Activated CD4-positive, alpha-beta T cell treated with anti-CD3 and anti-CD28 coated beads, Interleukin-2, Interleukin-6, amounts not matched to agents 100 ng/mL and 50 ng/mL, durations not matched to agents 16 hours and 8 hours (primary cell): ENCODE measurements at regions not wholly inside any gene's neighbourhood (a gene's known extent, or its start where the extent isn't known, plus 50 kb on each side); places are given as distances from the start of the nearest gene placed in this dataset.
"Not testable (repeated sequence)": the region's sequence is repeated elsewhere in the genome, so short reads cannot be mapped to it uniquely, and the experiment has no call there.

Experiments
- DNase-seq: peaks from one replicate; pipeline ENCODE4 v3.0.0-alpha.2; 2020

DNA sequence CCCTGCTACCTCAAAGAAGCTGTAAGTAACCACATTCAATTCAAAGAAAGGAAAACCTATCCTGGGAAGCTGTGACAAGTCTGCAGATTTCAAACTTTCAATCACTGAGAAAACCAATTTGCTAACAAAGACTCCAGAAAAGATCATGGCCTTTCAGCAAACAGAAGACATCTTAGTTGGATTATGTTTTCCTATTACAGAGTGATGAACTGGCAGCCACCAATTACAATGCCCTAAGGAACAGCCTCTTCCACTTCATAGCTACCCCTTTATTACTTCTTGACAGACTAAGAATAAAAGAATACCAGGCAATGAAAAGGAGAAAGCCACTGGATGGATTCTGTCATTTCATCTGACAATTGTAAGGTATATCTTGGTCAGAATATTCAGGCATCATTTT, 128.2 kb upstream of the RASEF start:
- no peak for DNase-seq

DNA sequence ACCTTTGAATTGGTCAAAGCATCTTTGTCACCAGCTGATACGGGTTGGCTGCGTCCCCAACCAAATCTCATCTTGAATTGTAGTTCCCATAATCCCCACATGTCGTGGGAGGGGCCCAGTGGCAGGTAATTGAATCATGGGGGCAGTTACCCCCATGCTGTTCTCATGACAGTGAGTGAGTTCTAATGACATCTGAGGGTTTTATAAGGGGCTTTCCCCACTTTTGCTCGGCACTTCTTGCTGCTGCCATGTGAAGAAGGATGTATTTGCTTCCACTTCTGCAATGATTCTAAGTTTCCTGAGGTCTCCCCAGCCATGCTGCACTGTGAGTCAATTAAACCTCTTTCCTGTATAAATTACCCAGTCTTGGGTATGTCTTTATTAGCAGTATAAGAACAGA, 126.1 kb upstream of the RASEF start:
- DNase-seq, result not testable (repeated sequence)

DNA sequence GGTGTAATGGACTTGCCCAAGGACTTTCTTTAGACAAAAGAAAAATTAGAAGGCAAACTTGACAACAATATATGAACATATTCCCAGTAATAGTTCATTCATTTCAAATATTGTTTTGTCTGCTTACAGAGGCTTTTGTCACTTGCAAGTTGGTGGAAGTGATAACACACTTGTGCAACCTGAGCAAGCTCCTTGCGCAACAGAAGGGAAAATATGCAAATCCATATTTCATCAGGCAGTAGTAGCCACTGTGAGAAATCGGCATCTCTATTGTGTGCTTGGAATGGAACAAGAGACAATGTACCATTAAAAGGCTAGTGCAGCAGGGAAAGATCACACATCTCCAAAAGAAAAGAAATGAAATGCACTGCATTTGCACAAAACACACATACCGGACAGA, 125.3 kb upstream of the RASEF start:
- no peak for DNase-seq

DNA sequence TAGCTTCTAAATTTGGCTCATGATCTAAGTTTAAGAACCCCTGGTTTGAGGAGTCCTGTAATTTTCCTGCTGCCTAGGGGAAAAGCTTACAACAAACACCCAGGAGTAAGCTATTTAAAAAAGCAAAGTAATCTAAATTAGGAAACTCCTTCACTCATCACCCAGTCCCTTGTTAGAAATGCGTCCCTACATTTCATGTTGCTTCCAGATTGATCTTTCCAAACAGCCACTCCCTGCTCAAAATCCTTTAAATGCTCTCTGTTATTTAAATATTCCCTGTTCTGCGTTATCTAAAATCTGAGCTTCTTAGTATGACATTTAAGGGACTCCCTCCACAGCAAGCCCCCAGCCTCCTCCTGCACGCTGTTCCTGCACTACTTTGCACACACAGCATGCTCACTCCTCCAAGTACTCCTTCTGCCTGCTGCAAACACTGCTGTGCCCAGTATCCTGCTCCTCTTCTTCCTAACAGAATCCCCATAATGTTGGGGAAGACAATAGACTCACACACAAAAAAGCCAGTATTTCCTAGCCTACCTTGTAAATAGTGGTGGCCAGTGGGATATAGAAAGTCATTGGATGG, 123.3 kb upstream of the RASEF start:
- no peak for DNase-seq

DNA sequence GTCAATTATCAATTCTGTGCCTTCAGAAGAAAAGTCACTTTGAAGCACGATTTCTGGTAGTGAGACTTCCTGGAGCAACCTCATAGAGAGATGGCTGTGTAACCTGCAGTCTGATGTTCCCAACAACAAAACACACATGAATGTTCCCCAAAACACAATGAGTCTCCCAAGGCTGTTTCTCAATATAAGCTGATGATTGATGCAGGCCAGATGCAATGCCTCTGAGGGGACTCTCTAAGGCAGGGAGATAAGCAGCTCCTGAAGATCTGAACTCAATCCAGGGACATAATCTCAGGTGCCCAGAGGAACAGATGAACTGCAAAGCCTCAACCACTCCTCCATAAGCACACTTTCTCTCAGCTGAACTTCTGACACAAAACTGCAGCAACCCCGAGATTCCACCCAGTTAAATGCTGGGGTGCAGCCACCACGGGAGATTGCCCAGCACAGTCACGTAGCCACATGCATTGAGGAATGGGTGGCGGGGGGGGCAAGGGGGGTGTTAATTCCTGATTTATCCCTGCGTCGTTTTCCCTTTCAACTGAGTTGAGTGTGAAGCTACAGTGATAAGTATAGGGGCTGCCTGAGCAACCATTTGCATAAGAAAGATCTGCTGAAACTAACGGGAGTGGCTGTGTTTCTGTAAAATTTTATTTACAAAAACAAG, 122.7 kb upstream of the RASEF start:
- DNase-seq, result no peak

DNA sequence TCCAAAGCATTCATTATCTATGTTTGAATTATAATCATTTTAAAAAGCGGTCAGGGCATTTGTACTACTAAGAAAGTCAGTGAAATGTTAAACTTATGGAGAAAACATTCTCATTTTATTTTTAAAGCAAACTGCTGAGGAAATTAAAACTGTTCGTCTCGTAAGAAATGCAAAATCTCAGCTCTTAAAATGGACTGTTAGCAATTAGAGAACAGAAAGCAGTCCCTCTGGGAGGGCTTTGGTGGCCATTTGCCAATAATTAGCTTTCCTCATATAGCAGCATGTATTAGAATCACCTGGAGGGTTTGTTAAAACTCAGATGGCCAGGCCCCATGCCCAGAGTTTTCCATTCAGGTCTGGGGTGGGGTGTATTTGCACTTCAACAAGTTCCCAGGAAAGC, 120.7 kb upstream of the RASEF start:
- DNase-seq, result no peak

DNA sequence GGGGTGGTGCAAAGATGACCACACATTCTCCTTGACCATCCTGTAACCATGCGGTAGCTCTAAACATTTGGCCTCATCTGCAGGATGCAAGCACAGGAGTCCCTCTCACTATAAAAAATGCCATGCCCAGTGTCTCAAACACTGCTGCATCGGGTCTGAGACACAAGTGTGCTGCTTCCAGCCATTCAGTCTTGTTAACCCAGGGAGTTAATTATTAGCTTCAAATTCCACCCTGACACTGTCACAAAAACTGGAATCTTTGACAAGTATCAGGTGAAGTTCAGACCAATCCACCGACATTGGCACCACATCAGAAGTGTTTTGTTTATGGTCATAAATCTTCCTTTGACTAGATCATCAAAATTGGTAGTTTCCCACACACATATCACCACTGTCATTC, 119.1 kb upstream of the RASEF start:
- no peak for DNase-seq

DNA sequence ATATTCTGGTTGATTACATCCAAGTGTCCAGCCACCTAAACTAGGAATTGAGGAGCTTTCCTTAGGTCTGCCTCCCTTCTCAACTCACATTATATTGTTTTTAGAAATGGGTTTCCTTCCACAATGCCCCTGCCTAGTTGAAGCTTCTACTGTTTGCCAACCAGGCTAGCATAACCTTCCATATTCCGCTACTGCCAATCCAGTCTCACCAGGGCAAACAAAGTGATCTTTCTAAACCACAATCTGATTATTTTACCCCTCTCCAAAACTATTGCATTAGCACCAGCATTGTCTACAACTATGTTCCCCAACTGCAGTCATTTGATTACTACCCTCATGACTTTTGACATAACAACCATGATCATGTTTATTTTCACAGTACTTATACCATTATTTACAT, 115.8 kb upstream of the RASEF start:
- DNase-seq, result no peak

DNA sequence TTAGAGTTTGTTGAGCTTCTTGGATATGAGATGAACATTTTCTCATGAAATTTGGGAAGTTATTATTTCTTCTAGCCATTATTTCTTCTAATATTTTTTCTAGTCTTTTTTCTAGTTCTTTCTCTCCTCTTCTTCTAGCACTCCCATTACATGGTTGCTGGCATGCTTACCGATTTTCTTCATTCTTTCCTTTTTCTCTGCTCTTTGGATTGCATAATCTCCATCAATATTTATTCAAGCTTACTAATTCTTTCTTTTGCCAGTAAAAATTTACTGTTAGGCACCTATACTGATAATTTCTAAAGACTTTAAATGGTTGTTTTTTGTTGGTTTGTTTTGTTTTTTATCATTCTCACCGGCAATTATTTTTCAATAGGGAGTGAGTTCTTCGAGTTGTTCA, 114.8 kb upstream of the RASEF start:
- DNase-seq, result no peak

DNA sequence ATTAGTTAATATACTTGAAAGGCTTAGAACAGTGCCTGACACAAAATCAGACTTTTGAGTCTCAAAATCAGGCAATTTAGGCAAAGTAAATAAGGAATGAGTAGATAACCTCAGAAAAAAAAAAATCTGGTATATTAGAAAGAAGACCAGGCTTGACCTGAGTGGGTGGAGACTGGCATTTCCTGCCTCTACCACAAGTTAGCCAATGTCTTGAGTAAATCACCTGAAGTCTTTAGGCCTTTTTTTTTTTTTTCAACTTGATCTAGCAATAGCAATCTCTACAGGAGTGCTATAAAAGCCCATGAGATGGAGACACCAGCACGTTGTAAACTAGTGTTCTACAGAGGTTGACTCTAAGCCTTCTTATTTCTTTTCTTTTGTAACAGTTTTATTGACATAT, 104.2 kb upstream of the RASEF start:
- no peak for DNase-seq

DNA sequence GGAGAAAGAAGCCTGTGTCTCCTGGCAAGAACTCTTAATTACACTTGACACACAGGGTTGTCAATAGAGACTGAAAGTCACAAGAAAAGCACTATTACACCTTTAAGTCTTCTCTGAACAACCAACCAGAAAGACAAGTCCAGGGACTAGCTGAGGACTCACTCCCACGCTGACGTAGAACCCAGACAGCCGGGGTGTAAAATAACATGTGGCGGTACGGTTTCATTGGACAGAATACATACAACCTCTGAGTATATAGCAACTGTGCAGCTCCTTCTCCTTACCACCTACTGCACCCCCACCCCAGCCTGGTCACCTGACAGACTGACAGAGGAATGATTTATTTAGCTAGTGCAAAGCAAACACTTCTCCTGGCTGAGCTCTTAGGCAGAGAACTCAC, 103.4 kb upstream of the RASEF start:
- no peak for DNase-seq

DNA sequence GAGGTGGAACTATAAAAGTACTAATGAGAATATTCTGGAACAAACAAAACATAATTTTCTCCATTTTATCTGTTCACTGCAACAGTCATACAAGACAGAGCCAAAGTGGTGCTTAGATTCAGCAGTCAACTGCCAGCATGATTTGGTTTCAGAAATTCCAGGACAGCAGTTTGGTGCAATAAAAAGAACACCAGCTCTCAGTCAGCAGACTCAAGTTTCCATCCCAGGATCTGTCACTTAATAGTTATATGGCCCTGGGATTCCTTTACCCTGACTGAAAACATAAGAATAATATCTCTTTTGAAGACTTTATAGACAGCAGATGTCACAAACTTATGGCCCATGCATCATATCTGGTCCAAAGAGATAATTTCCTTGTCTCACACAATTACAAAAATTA, 92.8 kb upstream of the RASEF start:
- no peak for DNase-seq

DNA sequence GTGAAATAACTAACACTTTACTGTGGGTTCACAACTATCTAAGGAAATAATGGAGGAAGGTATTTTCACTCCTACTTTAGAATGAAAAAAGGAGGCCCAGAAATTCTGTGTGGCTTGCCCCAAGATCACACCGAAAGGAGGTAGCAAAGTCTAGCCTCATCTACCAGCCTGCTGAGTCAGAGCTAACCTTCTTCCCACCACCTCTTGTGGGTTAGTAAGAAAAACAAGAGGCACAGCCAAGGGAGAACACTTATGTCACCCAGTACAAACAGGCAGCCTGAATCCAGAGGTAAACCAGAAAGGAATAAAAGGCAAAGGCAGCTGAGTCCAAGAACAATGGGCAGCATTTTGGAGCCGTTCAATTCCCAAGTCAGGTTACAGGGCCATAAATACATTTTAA, 91.9 kb upstream of the RASEF start:
- peak; percentile 23 for DNase-seq

DNA sequence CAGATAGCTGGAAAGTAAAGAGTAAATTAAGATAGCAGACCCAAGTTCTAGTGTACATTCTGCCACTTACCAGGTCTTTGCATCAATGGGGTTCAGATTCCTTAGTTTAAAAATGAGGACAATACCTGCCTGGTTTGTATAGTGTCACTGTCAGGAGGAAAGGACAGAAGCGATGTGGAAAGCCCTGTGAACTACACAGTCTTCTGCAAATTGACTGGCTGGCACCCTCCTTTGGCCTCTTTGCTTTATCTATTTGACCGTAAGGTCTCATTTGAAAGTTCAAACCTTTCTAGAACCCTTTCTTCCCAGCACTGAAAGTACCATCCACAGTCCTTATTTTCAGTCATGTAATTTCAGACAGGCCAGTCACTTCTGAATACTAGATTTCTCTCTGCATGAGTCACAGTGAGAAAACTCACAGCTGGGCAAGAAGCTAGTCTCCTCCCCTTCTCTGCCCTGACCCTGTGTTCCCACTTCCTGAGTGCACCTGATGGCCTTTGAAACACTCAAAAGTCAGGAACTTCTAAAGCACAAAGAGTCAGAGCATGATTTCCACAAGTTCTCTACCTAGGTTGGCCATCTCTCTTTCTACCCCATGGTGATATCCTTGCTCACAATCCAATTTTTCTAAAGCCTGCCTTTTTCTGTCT, 91.3 kb upstream of the RASEF start:
- DNase-seq, result peak; percentile 41

DNA sequence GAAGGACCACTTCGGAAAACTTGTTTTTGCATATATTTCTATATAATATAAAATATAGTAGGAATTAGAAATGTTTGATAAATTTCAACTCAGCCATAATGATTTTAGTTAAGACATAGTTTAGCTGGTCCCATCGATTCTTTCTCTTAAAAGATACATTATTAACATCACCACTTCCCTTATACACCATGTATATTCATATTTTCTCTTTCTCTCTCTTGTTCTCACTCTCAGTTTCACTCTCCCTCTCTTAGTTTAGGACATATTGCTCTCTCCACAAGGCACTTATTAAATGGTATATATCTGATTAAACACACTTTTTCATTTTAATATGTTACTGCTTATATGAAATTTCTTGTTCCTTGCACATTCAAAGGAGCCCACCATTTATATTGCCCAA, 90.1 kb upstream of the RASEF start:
- no peak for DNase-seq

DNA sequence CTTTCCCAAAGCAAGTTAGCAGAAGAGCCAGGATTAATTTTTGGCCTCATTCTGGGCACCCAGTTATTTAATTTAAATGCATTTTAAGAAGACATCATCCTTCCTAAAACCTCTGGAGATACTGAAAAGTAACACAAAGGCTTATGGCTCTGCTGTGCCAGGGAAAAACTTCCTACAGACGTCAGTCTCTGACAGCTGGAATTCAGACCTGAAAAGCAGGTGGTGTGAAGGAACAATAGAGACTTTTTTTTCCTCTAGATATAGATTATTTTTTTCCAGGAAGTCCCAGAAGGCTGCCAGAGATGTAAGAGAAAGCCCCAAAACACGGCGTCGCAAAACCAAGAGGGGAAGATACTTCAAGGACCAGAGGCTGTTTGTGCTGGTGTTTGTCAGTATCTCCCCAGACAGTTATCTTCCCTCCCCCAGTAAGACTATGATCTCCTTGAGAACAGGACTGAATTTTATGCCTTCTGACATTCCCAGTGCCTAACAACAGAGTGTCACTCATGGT, 88.7 kb upstream of the RASEF start:
- DNase-seq, result no peak

DNA sequence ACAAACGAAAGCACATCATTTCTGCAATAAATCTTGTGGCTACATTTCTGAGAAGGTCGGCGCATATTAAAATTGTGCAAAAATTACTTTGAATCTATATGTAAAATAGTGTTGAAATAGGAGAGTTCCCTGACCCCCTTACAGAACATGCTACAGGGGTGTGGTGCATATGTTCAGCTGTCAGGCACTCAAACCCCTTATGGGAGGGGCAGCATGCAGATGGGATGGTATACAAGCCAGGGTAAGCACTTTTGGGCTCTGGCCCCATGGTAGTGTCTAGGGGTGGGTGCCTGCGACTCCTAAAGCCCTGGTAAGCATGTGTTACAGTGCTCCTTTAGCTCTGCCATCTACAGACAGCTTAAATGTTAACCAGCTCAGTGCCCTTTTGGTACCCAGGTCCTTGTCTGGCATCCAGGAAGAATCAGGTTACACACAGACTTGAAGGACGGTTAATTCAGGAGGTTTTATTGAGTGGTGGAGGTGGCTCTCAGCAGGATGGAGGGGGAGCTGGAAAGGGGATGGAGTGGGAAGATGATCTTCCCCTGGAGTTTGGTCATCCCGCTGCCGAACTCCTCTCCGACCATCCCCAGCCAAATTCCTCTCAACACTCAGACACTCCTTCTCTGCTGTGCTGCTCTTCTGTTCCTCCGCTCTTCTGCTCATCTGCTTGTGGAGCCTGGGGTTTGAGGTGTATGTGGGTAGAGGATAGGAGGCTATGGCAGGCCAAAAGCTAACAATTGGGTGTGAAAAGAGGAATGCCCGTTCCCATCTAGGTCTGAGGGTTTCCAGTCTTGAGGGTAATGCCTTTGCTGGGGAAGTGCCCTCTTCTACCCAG, 84.6 kb upstream of the RASEF start:
- no peak for DNase-seq

DNA sequence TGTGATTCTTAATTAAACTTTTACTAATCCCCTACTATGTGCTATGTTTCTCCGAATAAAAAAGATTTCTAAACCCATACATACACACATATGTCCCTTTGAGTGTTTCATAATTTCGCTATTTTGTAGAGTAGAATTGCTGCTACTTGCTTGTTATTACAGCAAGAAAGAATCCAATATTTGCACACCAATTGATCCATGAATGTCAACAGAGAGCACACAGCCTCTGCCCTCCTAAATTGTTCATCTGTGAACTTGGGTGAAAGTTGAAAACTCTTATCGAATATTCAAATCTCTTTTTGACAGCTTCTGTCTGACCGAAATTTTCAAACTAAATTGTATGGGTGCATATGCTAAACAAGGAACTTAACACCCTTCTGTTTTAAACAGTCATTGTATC, 83.4 kb upstream of the RASEF start:
- no peak for DNase-seq

DNA sequence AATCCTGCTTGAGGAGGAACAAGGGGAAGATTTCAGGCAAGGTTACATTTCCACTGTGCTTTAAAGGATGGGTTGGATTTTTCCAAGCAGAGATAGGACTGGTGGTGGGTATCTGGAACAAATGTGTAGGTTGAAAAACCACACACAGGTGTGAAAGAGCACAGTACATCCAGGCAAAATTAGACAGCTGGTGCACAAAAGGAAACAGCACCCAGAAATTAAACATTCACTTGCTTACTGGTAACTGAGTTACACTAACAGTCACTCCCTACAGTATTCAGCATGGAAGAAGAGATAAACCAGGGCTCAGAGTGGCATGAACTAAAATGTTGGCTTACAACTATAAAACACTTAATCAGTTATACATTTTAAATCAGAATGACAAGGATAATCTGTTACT, 81.5 kb upstream of the RASEF start:
- DNase-seq, result no peak

DNA sequence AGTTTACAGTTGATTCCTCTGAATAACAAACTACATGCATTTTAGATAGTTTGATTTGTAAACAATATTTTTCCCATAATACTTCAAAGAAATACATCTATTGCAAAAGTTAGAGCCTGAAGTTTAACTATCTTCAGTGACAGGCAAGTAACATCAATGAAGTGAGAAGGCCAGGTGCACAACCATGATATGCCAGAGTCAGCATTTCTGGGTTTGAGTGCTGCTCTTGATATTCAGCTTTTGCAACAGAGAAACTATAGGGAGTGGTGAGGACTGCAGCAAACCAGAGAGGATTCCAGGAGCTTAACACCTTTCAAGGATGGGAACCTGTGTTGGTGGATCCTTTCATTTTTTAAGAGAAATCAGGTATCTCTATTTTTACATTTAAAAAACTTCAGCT, 79.4 kb upstream of the RASEF start:
- no peak for DNase-seq

DNA sequence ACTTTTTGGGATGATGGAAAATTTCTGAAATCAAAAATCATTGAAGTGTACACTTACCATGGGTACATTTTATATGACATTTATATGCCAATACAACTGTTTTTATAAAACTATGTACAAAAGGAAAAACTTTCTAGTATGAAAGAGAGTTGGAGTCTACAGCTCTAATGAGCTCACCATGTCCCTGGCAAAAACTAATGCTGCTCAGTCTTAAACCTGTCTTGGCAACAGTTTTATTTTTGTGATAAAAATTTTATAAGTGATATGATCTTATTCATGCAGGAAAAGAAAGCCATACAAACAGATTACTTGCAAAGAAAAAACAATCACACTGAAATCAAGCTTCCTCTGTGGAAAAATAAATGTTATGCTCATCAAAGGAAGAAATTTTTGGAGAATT, 78.9 kb upstream of the RASEF start:
- no peak for DNase-seq

DNA sequence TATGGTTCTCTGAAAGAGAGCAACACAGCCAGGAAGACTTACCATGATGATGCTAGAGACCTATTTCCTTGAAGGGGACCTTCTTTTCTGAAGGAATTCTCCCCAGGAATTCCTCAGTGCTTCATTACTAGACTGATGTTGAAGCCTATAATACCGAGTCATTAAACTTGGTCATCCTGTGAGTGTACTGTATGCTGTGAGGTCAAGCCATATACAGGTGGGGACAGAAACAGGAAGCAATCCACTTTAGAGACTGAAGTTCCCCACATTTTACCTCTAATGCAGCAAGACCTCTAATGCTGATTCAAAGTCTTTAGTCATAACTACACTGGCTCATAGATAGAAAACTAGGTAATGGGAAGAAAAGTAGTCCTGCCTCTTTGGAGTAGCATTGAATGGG, 77.1 kb upstream of the RASEF start:
- no peak for DNase-seq

DNA sequence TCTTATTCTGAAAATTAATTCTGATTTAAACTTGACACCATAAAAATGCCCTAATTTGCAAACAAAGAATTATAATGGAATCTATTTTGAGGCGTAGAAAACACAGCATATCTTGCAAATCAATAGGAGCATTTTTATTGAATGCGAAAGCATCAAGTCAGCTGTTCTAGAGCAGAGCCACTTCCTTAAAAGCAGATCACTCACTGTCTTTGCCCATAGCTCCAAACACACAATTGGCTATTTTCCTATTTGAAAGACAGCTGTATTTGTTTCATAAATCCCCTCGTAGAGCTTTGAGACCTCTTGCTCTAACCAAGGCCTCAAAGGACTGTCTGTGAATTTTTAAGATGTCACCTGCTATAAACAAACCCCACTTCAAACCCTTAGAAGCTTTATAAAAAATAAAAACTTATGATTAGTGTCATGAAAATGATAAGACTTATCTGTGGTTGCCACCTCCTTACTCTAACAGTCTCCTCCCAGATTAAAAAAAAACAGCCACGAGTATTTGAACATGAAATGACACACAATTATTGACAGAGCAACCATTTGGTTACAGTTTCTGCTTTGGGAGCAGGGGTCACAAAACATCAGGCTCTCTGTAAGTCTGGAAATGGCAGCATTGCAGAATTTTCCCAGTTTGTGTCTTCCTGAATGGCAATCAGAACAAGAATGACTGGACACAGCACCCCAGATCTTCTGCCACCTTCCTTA, 75.6 kb upstream of the RASEF start:
- DNase-seq, result no peak
